ENCODE measurements at regions not wholly inside any gene's neighbourhood (a gene's known extent, or its start where the extent isn't known, plus 50 kb on each side); places are given as distances from the start of the nearest gene placed in this dataset.

DNA sequence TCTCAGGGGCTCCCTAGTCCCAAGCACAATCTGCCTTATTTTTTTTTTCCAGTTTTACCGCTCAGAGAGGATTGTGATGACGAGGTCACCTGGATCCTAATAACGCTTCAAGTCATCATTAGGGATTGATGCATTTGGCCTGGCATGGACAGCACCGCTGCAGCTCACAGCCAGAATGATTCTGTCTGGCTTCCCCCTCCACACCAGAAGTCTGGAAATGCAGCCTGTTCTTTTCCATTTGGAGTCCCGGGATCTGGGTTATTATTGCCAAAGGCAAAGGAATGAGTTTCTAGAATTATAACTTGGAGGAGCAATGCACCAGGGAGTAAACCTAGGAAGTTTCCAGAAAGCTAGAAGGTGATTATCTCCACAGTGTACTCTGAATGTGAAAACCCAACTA lies 81.1 kb upstream of the TAF1B start:
- no peak overlapping the region for H3K27ac ChIP-seq (ENCODE audit: low read length)
- H3K36me3 ChIP-seq (ENCODE audit: control insufficient read depth, insufficient read depth, low read length): no peaks in the 10 kb centered on the region
- no peak for DNase-seq
- H3K9me3 ChIP-seq (ENCODE audit: control insufficient read depth, insufficient read depth, low read length): no peaks in the 10 kb centered on the region
- no peaks in the 10 kb centered on the region for H3K27me3 ChIP-seq (ENCODE audit: control insufficient read depth, insufficient read depth, low read length)
- Mint-ChIP-seq H3K36me3 (no peaks in the 10 kb centered on the region), H3K4me3 (no peak overlapping the region), H3K27ac (no peak overlapping the region), H3K9me3 (no peaks in the 10 kb centered on the region), H3K4me1 (peaks cover 36 to 42% of the 10 kb centered on the region in 2 donors), H3K27me3 (ENCODE audit: low read depth in 2 of 2) (peaks cover 0 to 6% of the 10 kb centered on the region in 2 donors)
- WGBS (ENCODE audit: insufficient coverage): 97% methylated on average over 5 of the region's 5 CpGs
- no peak overlapping the region for H3K4me3 ChIP-seq (ENCODE audit: low read length)
- intact Hi-C loops (cut with micrococcal nuclease): no loop called here
- no peak for ATAC-seq
- TF ChIP-seq, protein P1, sequence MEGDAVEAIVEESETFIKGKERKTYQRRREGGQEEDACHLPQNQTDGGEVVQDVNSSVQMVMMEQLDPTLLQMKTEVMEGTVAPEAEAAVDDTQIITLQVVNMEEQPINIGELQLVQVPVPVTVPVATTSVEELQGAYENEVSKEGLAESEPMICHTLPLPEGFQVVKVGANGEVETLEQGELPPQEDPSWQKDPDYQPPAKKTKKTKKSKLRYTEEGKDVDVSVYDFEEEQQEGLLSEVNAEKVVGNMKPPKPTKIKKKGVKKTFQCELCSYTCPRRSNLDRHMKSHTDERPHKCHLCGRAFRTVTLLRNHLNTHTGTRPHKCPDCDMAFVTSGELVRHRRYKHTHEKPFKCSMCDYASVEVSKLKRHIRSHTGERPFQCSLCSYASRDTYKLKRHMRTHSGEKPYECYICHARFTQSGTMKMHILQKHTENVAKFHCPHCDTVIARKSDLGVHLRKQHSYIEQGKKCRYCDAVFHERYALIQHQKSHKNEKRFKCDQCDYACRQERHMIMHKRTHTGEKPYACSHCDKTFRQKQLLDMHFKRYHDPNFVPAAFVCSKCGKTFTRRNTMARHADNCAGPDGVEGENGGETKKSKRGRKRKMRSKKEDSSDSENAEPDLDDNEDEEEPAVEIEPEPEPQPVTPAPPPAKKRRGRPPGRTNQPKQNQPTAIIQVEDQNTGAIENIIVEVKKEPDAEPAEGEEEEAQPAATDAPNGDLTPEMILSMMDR (IDR thresholded peaks at IDR 0.05): no peak
- H3K4me1 ChIP-seq (ENCODE audit: control insufficient read depth, insufficient read depth, low read length): peaks cover 19% of the 10 kb centered on the region

- ATAC-seq: no peak
- H3K9me3 Mint-ChIP-seq: no peaks in the 10 kb centered on the region
- no peaks in the 10 kb centered on the region for H3K36me3 Mint-ChIP-seq
- Histone ChIP-seq H3K4me1 (ENCODE audit: control insufficient read depth, insufficient read depth, low read length) (peaks cover 11% of the 10 kb centered on the region), H3K4me3 (ENCODE audit: low read length) (no peak overlapping the region), H3K27me3 (ENCODE audit: control insufficient read depth, insufficient read depth, low read length) (no peaks in the 10 kb centered on the region), H3K9me3 (ENCODE audit: control insufficient read depth, insufficient read depth, low read length) (no peaks in the 10 kb centered on the region), H3K27ac (ENCODE audit: low read length) (no peak overlapping the region), H3K36me3 (ENCODE audit: control insufficient read depth, insufficient read depth, low read length) (no peaks in the 10 kb centered on the region)
- H3K4me1 Mint-ChIP-seq: peaks cover 29 to 34% of the 10 kb centered on the region in 2 donors
- intact Hi-C loops (cut with micrococcal nuclease): no loop called here
- WGBS (ENCODE audit: insufficient coverage): 96% methylated on average over 8 of the region's 9 CpGs
- DNase-seq: no peak
- H3K27me3 Mint-ChIP-seq (ENCODE audit: low read depth in 2 of 2): peaks cover 0 to 3% of the 10 kb centered on the region in 2 donors
- no peak overlapping the region for H3K27ac Mint-ChIP-seq
- TF ChIP-seq, protein P1 (IDR thresholded peaks at IDR 0.05): no peak
- no peak overlapping the region for H3K4me3 Mint-ChIP-seq
These were observed 80.3 kb upstream of the TAF1B start for GRCh38 chr2:9762941-9763340.

DNA sequence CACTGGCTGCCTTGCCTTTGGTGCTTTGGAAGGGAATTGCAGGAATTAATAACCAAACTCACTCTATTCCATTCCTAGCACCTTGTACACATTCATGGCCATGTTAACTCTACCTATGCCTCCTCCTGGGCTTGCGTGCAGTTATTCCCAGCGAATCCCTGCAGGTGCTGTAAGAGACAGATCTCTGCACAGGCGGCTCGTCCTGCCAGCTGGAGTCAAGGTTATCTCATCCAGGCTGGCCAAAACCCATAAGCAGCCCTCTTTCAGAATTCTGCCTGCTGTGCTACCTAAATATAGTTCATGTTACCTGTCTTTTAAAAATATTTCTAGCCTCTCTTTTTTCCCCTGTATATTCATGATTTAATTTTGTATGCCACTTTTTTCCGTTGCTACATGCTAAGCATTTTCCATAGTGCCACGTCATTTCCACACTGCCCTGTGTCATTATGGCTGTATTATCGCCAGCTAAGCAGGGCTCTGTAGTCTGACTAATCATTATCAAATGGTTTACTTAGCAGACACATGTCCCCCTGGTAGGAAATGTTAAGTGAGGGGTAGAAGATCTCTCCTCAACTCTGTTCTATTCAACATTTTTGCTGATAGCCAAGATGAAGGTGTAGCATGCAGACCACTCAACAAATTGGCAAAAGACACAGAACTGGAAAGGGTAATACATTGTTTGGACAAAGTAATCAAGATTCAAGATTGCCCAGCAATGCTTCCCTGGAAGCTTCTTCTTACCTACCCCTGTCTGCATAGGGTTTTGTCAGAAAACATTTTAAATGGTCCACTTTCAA lies 79.7 kb upstream of the TAF1B start:
- no peaks in the 10 kb centered on the region for H3K36me3 ChIP-seq (ENCODE audit: control insufficient read depth, insufficient read depth, low read length)
- WGBS (ENCODE audit: insufficient coverage): 82% methylated on average over 7 of the region's 7 CpGs
- no peaks in the 10 kb centered on the region for H3K36me3 Mint-ChIP-seq
- no peak overlapping the region for H3K4me3 Mint-ChIP-seq
- intact Hi-C loops (cut with micrococcal nuclease): no loop called here
- H3K9me3 Mint-ChIP-seq: no peaks in the 10 kb centered on the region
- peaks cover 9% of the 10 kb centered on the region for H3K4me1 ChIP-seq (ENCODE audit: control insufficient read depth, insufficient read depth, low read length)
- peaks cover 24 to 28% of the 10 kb centered on the region in 2 donors for H3K4me1 Mint-ChIP-seq
- H3K27me3 Mint-ChIP-seq (ENCODE audit: low read depth in 2 of 2): peaks cover 0 to 3% of the 10 kb centered on the region in 2 donors
- H3K27me3 ChIP-seq (ENCODE audit: control insufficient read depth, insufficient read depth, low read length): no peaks in the 10 kb centered on the region
- H3K9me3 ChIP-seq (ENCODE audit: control insufficient read depth, insufficient read depth, low read length): no peaks in the 10 kb centered on the region
- no peak overlapping the region for H3K27ac ChIP-seq (ENCODE audit: low read length)
- H3K27ac Mint-ChIP-seq: no peak overlapping the region
- TF ChIP-seq, protein P1 (IDR thresholded peaks at IDR 0.05): no peak
- DNase-seq (no peak), ATAC-seq (no peak)
- H3K4me3 ChIP-seq (ENCODE audit: low read length): no peak overlapping the region
